Occipital lobe (tissue), 1 donor: ENCODE measurements at regions not wholly inside any gene's neighbourhood (a gene's known extent, or its start where the extent isn't known, plus 50 kb on each side); places are given as distances from the start of the nearest gene placed in this dataset.

Experiments used
- DNase-seq: peaks from one replicate; lab custom pipeline; 2025; lab: John Stamatoyannopoulos, UW

- DNase-seq, result no peak
Measured at GRCh38 chr2:8413589-8414135, 268.2 kb upstream of the ID2 start.

- DNase-seq, result no peak
Measured at GRCh38 chr2:8414946-8415879, 266.6 kb upstream of the ID2 start.

DNA sequence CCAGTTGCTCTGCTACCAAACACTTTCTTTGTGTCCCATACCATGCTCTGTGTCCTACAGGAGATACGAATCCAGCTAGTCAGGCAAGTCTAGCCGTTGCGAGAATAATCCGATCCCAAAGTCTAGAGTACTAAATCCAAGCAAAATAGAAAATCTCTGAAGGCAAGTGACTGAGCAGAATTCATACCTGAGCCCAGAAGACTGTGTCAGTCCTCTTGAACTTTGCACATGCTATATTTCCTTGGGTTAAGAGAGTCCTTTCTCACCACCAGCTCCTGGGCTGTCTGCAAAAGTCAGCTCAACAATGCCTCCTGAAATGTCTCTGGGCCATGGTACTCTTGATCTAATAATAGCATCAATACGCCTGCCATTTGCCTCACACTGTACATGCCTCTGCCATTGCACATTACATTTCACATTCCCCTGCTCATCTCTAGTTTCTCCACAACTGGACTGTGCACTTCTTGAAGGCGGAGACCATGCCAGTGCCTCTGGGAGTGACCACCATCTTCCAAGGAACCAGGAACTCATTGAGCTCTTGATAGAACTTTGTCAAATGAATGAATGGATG lies 265.8 kb upstream of the ID2 start:
- no peak for DNase-seq

- no peak for DNase-seq
Measured at GRCh38 chr2:8416849-8417832, 264.7 kb upstream of the ID2 start.

- no peak for DNase-seq
Measured at GRCh38 chr2:8418721-8419120, 263.1 kb upstream of the ID2 start.

DNA sequence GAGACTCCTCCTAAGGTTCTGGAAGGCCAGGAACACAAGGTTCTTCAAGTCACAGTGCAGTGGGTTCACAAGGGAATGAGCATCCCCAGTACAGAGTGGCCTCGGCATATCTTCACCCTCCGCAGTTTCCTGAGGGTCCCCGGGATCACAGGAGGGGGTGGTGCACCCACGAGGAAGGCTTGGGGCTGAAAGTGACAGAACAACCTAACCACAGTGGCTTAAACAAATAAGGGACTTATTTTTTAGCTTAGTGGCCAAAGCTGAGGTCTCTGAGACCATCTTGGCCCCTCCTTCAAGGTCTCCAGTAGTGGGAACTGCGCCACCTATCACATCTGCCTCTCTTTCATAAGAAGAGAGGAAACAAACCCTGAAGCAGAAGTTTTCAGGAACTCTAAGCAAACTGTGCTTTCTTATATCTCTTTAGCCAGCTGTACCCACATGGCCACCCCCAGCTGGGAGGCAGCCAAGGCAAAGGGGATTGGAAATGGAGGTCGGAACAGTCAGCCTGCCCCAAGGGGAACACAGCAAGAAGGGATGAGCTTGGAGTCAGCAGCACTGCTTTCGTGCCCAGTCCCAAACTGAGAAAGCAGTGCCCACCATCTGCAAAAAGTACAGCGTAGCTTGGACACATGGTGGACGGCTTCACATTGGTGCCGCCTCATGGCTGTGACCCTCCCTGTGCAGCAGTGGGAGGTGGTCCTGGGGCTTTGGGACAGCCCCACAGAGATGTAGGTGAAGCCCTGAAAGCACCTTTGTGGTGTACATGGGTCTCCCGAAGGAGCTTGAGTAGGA lies 260.0 kb upstream of the ID2 start:
- DNase-seq, result no peak

GRCh38 chr2:8422450-8422800 lies 259.4 kb upstream of the ID2 start:
- DNase-seq, result no peak

DNA sequence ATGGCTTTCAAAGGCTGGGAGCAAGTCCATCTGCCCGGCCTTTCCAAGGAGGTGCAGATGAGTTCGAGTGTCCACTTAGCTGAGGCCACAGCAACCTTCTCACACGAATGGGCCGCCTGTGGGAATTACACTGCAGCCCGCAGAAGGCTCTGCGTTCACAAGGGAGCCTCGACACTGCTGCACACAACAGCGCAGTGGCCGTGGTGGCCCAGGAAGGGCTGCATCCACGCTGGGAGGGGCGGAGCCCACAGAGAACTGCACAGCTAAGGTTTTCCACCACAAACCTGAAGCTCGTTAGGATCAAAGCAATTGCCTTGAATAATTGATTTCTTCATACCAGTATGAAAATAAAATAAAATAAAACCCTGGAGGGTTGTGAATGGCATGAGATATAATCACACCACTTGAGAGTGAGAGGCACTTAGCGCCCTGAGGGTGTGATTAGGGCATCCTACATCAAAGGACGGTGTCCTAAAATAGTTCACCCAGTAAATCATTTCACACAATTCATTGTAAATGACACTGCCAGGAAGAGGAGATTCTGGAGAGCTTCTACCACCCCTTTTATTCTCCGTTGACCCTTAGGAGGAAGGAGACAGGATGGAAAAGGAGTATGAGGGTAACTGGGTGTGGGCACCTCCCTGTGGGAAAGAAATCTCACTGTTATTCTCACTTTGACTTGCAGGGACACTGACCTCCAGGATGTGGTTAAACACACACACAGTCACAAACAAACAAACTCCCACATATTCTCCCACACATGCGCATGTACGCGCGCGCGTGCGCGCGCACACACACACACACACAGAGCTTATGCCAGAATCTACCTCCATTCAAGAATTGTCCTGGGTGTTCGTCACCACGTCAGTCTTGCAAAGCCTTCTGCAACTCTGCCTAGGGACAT lies 256.6 kb upstream of the ID2 start:
- DNase-seq, result no peak

DNA sequence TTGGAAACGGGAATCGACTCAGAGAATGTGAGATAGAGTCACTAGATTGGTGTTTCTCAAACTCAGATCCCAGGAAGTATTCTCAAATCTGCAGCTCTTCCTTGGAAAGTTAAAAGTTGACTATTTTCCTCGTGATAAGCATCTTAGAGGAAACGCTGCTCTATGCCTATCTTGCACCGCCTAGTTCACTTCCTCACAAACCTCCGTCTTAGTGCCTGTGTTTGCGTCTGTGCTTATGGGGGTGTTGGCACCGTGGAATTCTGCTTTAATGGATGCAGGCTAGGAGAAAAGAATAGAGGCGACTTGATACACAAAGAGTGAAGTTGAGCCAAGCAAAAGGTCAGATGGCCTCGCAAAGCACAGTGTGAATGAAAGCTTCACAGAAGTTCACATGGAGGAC lies 255.3 kb upstream of the ID2 start:
- DNase-seq, result no peak

GRCh38 chr2:8427211-8427610 lies 254.6 kb upstream of the ID2 start:
- no peak for DNase-seq

DNA sequence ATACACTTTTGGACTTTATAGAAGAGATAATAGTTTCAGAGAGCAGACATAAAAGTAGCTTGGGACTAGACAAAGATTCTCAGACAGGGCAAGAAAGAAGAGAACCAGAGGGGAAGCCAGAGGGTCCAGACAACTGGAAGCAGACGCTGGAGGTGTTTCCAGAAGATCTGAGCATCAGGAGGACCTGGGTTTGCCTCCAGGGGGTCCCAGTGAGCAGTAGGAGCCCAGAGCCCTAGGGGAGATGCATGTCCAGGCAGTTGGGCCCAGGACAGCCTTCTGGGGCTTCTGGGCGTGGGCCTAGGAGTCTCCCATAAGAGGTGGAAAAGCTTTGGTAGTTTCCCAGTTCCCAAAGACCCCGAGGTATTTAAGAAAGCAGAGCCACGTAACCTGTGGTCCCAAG lies 251.2 kb upstream of the ID2 start:
- no peak for DNase-seq

DNA sequence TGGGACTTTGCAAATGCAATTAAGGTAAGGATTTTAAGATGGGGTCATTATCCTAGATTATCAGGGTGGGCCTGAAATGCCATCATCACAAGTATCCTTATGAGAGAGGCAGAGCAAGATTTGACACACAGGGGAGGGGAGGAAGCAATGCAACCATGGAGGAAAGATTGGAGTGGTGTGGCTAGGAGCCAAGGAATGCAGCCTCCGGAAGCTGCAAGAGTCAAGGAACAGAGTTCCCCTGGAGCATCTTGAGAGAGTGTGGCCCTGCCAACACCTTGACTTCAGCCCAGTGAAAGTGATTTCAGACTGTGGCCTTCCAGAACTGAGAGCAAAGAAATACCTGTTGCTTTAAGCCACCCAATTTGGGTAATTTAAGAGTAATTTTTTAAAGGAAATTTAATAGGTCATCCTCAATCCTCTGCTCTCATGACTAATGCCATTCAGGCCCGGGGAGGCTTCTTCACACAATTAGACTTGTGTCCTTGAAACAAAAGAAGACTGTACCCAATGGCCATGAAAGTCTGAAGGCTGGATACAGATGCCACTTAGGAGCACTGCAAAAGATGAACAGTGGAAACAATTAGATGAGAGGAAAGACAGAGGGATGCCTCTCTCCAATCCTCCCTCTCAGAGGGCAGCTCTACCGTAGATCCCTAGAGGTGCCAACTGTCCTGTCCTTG lies 250.3 kb upstream of the ID2 start:
- no peak for DNase-seq

DNA sequence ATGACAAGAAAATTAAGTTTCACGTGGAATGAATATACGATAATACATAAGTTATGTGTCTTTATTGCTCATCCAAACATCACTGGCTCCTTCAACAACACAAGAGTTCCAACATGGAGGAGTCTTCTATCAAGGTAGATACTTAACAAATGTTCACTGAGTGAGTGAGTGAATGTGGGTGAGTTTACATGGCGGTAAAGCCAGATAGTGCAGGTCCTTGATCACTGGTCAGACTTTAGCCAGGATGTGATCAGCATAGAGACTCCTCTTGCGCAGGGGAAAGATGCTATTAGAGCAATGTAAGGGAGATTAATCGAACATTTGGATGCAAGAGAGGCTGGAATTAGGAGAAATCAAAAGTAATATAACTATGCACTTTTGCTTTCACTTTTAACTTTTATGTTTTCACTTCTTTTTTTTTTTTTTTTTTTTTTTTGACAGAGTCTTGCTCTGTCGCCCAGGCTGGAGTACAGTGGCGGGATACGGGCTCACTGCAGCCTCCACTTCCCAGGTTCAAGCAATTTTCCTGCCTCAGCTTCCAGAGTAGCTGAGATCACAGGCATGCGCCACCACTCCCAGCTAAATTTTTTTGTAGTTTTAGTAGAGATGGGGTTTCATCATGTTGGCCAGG lies 249.0 kb upstream of the ID2 start:
- DNase-seq, result no peak

- DNase-seq, result no peak
Measured at GRCh38 chr2:8433390-8433789, 248.5 kb upstream of the ID2 start.

DNA sequence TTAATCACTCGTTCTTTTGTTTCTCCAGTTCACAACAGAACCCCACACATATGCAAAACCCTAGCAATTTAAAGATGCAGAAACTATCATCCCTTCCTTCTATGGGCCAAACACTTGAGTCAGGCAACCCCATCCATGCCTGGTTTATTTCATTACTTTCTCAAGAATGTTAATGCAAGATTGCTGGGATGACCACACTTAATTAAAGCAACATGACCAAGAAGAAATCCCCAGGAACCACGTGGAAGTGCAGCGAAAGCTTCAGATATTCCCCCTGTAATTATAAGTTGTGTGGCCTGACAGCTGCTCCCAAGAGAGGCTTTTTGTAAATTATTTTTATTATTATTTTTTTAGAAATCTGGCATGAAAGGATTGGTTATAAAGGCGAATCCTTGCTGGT lies 246.2 kb upstream of the ID2 start:
- no peak for DNase-seq

DNA sequence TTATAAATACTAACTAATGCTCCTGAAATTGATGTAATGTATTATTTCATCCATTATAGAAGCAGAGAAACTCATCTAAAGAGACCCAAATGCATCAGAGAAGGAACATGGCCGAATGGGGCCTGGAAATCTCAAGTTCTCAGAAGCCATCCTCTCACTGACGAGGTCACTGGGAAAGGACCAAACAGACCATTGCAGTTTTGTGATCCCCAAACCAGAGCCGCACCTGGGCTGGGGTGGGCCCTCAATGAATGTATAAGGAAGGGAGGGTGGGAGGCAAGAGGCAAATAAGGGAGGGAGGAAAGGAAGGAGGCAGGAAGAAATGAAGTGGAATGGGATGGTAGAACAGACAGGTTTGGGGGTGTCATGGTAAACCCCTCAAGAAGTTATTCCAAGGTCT lies 245.3 kb upstream of the ID2 start:
- no peak for DNase-seq

GRCh38 chr2:8437228-8437948 lies 244.5 kb upstream of the ID2 start:
- DNase-seq, result no peak

DNA sequence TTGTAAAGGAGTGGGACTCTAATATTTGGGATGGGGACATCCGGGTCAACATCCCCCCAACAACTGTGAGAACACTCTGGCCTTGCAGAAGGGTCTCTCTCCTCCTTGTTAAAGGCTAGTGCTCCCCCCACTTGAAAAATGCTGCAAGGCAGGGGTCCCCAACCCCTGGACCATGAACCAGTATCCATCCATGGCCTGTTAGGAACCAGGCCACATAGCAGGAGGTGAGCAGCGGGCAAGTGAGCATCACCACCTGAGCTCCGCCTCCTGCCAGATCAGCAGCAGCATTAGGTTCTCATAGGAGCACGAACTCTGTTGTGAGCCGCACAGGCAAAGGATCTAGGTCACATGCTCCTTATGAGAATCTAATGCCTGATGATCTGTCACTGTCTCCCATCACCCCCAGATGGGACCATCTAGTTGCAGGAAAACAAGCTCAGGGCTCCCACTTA lies 243.9 kb upstream of the ID2 start:
- DNase-seq, result no peak
